HEK293T (cell line): ENCODE measurements at regions not wholly inside any gene's neighbourhood (a gene's known extent, or its start where the extent isn't known, plus 50 kb on each side); places are given as distances from the start of the nearest gene placed in this dataset.

Source experiments
- CTCF ChIA-PET: fragments of 350-600 bp; formaldehyde crosslinking; extraction: SDS; loops from one replicate; lab custom pipeline; 2021; ENCODE audit warnings: antibody characterized with exemption, inconsistent platforms; lab: Yijun Ruan, JAX
- POLR2A ChIA-PET: fragments of 350-600 bp; formaldehyde crosslinking; extraction: SDS; loops from one replicate; lab custom pipeline; 2020; ENCODE audit warnings: antibody characterized with exemption, inconsistent platforms; lab: Yijun Ruan, JAX
- DNase-seq: peaks from one replicate; pipeline ENCODE4 v3.0.0; 2012; ENCODE audit warnings: mixed read lengths; ENCODE audit errors: extremely low spot score
- ARNT ChIP-seq: fragments of 450-650 bp; IDR thresholded peaks from 2 replicates; pipeline ENCODE4 v1.6.1; 2017; ENCODE audit warnings: mild to moderate bottlenecking
- BHLHE40 ChIP-seq: fragments of 450-650 bp; IDR thresholded peaks from 2 replicates; pipeline ENCODE4 v1.6.1; 2016; ENCODE audit warnings: mild to moderate bottlenecking, moderate library complexity, borderline replicate concordance
- CTBP1 ChIP-seq: fragments of 450-650 bp; IDR thresholded peaks from 2 replicates; pipeline ENCODE4 v1.6.1; 2016; ENCODE audit warnings: borderline replicate concordance
- ELF4 ChIP-seq: fragments of 450-650 bp; IDR thresholded peaks from 2 replicates; pipeline ENCODE4 v1.6.1; 2017; ENCODE audit warnings: antibody characterized with exemption
- FOXA1 ChIP-seq: fragments of 450-650 bp; IDR thresholded peaks from 2 replicates; pipeline ENCODE4 v1.6.1; 2016; ENCODE audit warnings: mild to moderate bottlenecking
- FOXK2 ChIP-seq: fragments of 450-650 bp; IDR thresholded peaks from 2 replicates; pipeline ENCODE4 v1.6.1; 2016; ENCODE audit warnings: mild to moderate bottlenecking
- FOXM1 ChIP-seq: fragments of 450-650 bp; IDR thresholded peaks from 2 replicates; pipeline ENCODE4 v1.6.1; 2017; ENCODE audit warnings: mild to moderate bottlenecking, borderline replicate concordance
- HDGF ChIP-seq: fragments of 450-650 bp; IDR thresholded peaks from 2 replicates; pipeline ENCODE4 v1.6.1; 2017; ENCODE audit warnings: antibody characterized with exemption, borderline replicate concordance
- L3MBTL2 ChIP-seq: fragments of 450-650 bp; conservative IDR thresholded peaks from 2 replicates; pipeline ENCODE4 v1.6.1; 2016; ENCODE audit warnings: mild to moderate bottlenecking
- LEF1 ChIP-seq: fragments of 450-650 bp; IDR thresholded peaks from 2 replicates; pipeline ENCODE4 v1.6.1; 2017; ENCODE audit warnings: mild to moderate bottlenecking, borderline replicate concordance
- NFRKB ChIP-seq: fragments of 450-650 bp; IDR thresholded peaks from 2 replicates; pipeline ENCODE4 v1.6.1; 2016; ENCODE audit warnings: mild to moderate bottlenecking, moderate library complexity
- PKNOX1 ChIP-seq: fragments of 450-650 bp; IDR thresholded peaks from 2 replicates; pipeline ENCODE4 v1.6.1; 2016
- SP1 ChIP-seq: fragments of 450-650 bp; IDR thresholded peaks from 2 replicates; pipeline ENCODE4 v1.6.1; 2017
- SUZ12 ChIP-seq: fragments of 450-650 bp; IDR thresholded peaks from 2 replicates; pipeline ENCODE4 v1.6.1; 2016; ENCODE audit warnings: mild to moderate bottlenecking
- TARDBP ChIP-seq: fragments of 450-650 bp; IDR thresholded peaks from 2 replicates; pipeline ENCODE4 v1.6.1; 2016
- ZNF384 ChIP-seq: fragments of 450-650 bp; IDR thresholded peaks from 2 replicates; pipeline ENCODE4 v1.6.1; 2016

GRCh38 chr20:57928181-57928967 is 218.6 kb upstream of the PMEPA1 start:
- no peak for DNase-seq
- TF ChIP-seq SP1 (no peak), NFRKB (no peak), HDGF (no peak), SUZ12 (no peak), TARDBP (no peak), ARNT (no peak), ELF4 (no peak), FOXA1 (no peak), LEF1 (no peak), FOXM1 (no peak), ZNF384 (no peak)
- POLR2A ChIA-PET = no interaction called here
- CTCF ChIA-PET = no interaction called here

DNA sequence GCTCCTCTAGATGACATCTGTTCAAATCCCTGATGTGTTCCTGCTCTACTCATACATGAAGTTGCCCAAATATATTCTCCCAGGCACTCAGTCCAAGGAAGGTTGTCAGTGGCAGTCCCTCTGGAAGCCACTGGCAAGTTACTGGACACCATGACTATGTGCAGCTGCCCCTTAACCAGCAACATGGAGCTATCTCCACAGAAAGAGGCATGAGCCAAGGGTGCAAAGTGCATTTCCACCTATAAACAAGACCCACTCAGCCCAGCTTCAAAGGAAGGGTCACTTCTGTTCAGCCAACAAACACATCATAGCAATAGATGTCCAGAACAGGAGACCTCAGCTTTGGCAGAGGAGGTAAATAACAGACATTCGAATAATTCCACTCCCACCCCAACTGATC is 217.6 kb upstream of the PMEPA1 start:
- TF ChIP-seq LEF1 (no peak), SP1 (no peak), FOXM1 (no peak)
- CTCF ChIA-PET = no interaction called here
- no peak for DNase-seq
- POLR2A ChIA-PET = no interaction called here

- CTCF ChIA-PET = no interaction called here
- DNase-seq = no peak
- POLR2A ChIA-PET = no interaction called here
- TF ChIP-seq CTBP1 (no peak), TARDBP (no peak), LEF1 (no peak), FOXA1 (no peak), SP1 (no peak), PKNOX1 (no peak), L3MBTL2 (no peak), SUZ12 (no peak)
These were observed 212.9 kb upstream of the PMEPA1 start for GRCh38 chr20:57922706-57923105.

- DNase-seq = no peak
- ChIA-PET POLR2A (no interaction called here), CTCF (no interaction called here)
- TF ChIP-seq FOXK2 (no peak), LEF1 (no peak), CTBP1 (no peak), ARNT (no peak), NFRKB (no peak)
These were observed 212.3 kb upstream of the PMEPA1 start for GRCh38 chr20:57922083-57922482.

GRCh38 chr20:57921676-57922075 is 211.9 kb upstream of the PMEPA1 start:
- no peak for DNase-seq
- POLR2A ChIA-PET = no interaction called here
- no peak for TF ChIP-seq TARDBP
- TF ChIP-seq CTBP1 = no peak
- TF ChIP-seq ARNT = no peak
- no peak for TF ChIP-seq NFRKB
- TF ChIP-seq LEF1 = no peak
- no peak for TF ChIP-seq HDGF
- no peak for TF ChIP-seq PKNOX1
- no peak for TF ChIP-seq L3MBTL2
- no peak for TF ChIP-seq ZNF384
- TF ChIP-seq FOXK2 = no peak
- CTCF ChIA-PET = no interaction called here

DNA sequence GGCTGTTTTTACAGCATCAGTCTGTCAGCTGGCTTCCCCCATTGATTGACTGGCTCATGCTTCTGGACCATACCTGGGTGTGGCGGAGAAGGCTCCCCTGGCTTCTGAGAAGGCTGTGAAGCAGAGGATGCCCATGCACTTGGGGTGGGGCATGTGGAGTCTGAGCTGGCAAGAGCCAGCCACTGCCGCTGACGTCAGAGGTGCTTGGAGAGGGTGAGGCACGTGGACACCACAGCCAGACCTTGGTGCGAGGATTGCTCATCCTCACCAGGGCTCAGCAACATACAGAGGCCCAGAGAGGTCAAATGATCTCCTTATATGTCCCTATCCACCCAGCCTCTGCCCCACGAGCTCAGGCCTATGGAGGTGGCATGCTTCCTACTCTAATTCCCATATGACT is 211.2 kb upstream of the PMEPA1 start:
- no peak for DNase-seq
- TF ChIP-seq FOXM1 (no peak), LEF1 (no peak), ARNT (no peak), SUZ12 (no peak), BHLHE40 (no peak), SP1 (no peak), HDGF (no peak), FOXA1 (no peak), L3MBTL2 (no peak), FOXK2 (no peak)
- ChIA-PET POLR2A (no interaction called here), CTCF (no interaction called here)

DNA sequence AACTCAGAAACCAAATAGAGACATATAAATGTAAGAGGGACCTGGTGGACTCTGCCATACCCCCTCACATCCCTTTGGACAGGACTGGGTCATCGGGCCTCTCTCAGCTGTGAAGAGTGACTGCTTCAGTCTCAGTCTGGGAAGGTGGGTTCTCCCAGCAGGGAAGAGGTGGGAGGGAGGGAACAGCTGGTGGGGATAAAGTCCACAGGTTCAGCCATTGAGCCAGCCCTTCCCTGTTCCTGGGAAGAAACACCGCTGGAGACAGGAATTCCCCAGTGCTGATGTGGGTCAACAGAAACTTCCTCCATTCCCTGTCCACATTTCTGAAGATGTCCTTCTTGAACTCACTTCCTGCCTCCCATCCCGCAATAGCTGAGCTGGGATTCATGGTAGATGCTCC is 209.2 kb upstream of the PMEPA1 start:
- ChIA-PET POLR2A (no interaction called here), CTCF (no interaction called here)
- no peak for DNase-seq

More for the DNA sequence above, 209.2 kb upstream of the PMEPA1 start:
- TF ChIP-seq PKNOX1 (no peak), ARNT (no peak), SP1 (no peak), LEF1 (no peak), ZNF384 (no peak), FOXM1 (no peak), ELF4 (no peak), TARDBP (no peak), FOXK2 (no peak), NFRKB (no peak), FOXA1 (no peak), SUZ12 (no peak)
